OCI-LY1 (cell line): ENCODE measurements at regions not wholly inside any gene's neighbourhood (a gene's known extent, or its start where the extent isn't known, plus 50 kb on each side); places are given as distances from the start of the nearest gene placed in this dataset.

ENCODE experiments used
- H2AFZ ChIP-seq: fragments of 200-600 bp; sonication (generic), shearing (Covaris generic); 2 replicates; pipeline ENCODE4 v1.6.0; 2014; ENCODE audit warnings: antibody characterized with exemption, mild to moderate bottlenecking, low read length
- H3F3A ChIP-seq: fragments of 200-600 bp; sonication (generic), shearing (Covaris generic); 2 replicates; pipeline ENCODE4 v1.6.0; 2014; ENCODE audit warnings: mild to moderate bottlenecking, antibody characterized with exemption, low read length, moderate library complexity; ENCODE audit not compliant: insufficient read depth
- H3K27ac ChIP-seq: fragments of 200-600 bp; sonication (generic); 2 replicates; pipeline ENCODE4 v1.5.1; 2014; ENCODE audit warnings: low read length, mixed run types, mild to moderate bottlenecking, low read depth; ENCODE audit not compliant: poor library complexity, severe bottlenecking
- H3K27me3 ChIP-seq: fragments of 200-600 bp; sonication (generic); 2 replicates; pipeline ENCODE4 v1.6.0; 2014; ENCODE audit warnings: antibody characterized with exemption, mild to moderate bottlenecking, low read length, moderate library complexity; ENCODE audit not compliant: insufficient read depth
- H3K36me3 ChIP-seq: fragments of 200-600 bp; sonication (generic); 2 replicates; pipeline ENCODE4 v1.6.1; 2014; ENCODE audit warnings: mild to moderate bottlenecking, antibody characterized with exemption, low read length, moderate library complexity, mixed read lengths; ENCODE audit not compliant: insufficient read depth
- H3K4me1 ChIP-seq: fragments of 200-600 bp; sonication (generic); 2 replicates; pipeline ENCODE4 v1.5.1; 2014; ENCODE audit warnings: mild to moderate bottlenecking, low read length, moderate library complexity; ENCODE audit not compliant: insufficient read depth, severe bottlenecking
- H3K4me2 ChIP-seq: fragments of 200-600 bp; sonication (generic), shearing (Covaris generic); 2 replicates; pipeline ENCODE4 v1.6.1; 2014; ENCODE audit warnings: low read length
- H3K4me3 ChIP-seq: fragments of 200-600 bp; sonication (generic); 2 replicates; pipeline ENCODE4 v1.5.1; 2014; ENCODE audit warnings: low read length, low read depth, mild to moderate bottlenecking, mixed read lengths; ENCODE audit not compliant: poor library complexity, severe bottlenecking
- H3K79me2 ChIP-seq: fragments of 200-600 bp; shearing (Covaris generic); 2 replicates; pipeline ENCODE4 v1.6.1; 2016; ENCODE audit warnings: mixed run types, low read length, mixed read lengths; ENCODE audit not compliant: insufficient read depth
- H3K9ac ChIP-seq: fragments of 200-600 bp; sonication (generic), shearing (Covaris generic); 2 replicates; pipeline ENCODE4 v1.6.1; 2014; ENCODE audit warnings: mild to moderate bottlenecking, low read length, mixed read lengths
- H3K9me2 ChIP-seq: fragments of 200-600 bp; sonication (generic), shearing (Covaris generic); 2 replicates; pipeline ENCODE4 v1.6.1; 2014; ENCODE audit warnings: low read depth, mild to moderate bottlenecking, low read length, mixed read lengths
- H3K9me3 ChIP-seq: fragments of 200-600 bp; shearing (Covaris generic); 2 replicates; pipeline ENCODE4 v1.6.1; 2014; ENCODE audit warnings: low read length, mixed read lengths
- H4K20me1 ChIP-seq: fragments of 200-600 bp; sonication (generic), shearing (Covaris generic); 2 replicates; pipeline ENCODE4 v1.6.0; 2016; ENCODE audit warnings: mild to moderate bottlenecking, low read length; ENCODE audit not compliant: insufficient read depth
- EZH2 ChIP-seq: fragments of 200-600 bp; sonication (generic), shearing (Covaris generic); IDR thresholded peaks from 2 replicates; pipeline ENCODE4 v1.8.0; 2017; ENCODE audit warnings: borderline replicate concordance, mixed run types, mild to moderate bottlenecking, antibody characterized with exemption, low read length, moderate library complexity, mixed read lengths
- TF ChIP-seq, protein P1 (sequence below): fragments of 200-600 bp; sonication (generic), shearing (Covaris generic); IDR thresholded peaks from 2 replicates; pipeline ENCODE4 v1.5.1; 2017; ENCODE audit warnings: mild to moderate bottlenecking, antibody characterized with exemption, low read length, moderate library complexity, mixed read lengths

DNA sequence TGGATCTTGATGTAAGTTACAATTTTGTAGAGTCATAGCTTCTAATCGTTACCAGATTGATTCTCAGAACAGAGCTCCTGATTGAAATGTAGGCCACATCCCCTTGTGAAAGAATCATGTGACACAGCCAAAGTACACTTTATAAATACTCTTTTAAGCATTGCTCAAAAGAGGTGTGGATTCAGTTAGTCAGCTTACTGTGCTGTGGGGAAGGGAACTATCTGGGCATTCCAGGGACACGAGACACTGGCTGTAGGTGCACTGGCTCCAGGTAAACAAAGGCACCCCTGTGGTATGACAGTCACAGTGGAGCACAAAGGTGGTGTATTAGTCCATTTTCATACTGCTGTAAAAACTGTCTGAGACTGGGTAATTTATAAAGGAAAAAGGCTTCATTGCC, 222.8 kb downstream of the LIG4 start:
- Histone ChIP-seq H3K4me1 (no peaks in the 10 kb centered on the region), H3K27ac (no peak overlapping the region), H2AFZ (no peak overlapping the region), H3F3A (no peaks in the 10 kb centered on the region), H3K9me2 (no peaks in the 10 kb centered on the region), H3K79me2 (no peaks in the 10 kb centered on the region), H3K36me3 (no peaks in the 10 kb centered on the region), H4K20me1 (no peaks in the 10 kb centered on the region), H3K9ac (no peak overlapping the region), H3K27me3 (no peaks in the 10 kb centered on the region), H3K9me3 (no peaks in the 10 kb centered on the region), H3K4me3 (no peak overlapping the region), H3K4me2 (no peak overlapping the region)
- TF ChIP-seq, protein P1, sequence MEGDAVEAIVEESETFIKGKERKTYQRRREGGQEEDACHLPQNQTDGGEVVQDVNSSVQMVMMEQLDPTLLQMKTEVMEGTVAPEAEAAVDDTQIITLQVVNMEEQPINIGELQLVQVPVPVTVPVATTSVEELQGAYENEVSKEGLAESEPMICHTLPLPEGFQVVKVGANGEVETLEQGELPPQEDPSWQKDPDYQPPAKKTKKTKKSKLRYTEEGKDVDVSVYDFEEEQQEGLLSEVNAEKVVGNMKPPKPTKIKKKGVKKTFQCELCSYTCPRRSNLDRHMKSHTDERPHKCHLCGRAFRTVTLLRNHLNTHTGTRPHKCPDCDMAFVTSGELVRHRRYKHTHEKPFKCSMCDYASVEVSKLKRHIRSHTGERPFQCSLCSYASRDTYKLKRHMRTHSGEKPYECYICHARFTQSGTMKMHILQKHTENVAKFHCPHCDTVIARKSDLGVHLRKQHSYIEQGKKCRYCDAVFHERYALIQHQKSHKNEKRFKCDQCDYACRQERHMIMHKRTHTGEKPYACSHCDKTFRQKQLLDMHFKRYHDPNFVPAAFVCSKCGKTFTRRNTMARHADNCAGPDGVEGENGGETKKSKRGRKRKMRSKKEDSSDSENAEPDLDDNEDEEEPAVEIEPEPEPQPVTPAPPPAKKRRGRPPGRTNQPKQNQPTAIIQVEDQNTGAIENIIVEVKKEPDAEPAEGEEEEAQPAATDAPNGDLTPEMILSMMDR = no peak
- no peak for TF ChIP-seq EZH2

DNA sequence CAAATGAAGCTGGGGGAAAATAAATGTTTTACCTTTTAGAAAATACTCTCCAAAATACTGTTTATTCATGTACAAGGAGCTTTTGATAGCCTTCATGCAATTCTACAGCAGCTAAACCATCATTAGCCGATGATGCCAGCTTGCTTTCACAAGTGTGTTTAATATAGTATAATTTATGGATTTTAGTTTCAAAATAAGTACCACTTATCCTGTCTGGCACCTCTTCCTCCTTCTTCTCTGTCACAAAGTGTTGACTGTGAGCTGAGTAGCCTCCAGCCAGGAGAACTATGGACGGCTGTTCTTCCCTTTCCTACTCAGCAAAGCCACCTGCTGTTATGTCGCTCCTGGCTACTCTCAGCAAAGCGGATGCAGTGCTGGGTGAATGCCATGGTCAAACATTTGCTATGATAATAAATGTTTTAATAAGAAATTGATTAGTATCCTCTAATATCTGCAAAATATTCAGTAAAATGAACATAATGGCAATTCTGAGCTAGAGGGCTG, 238.2 kb downstream of the LIG4 start:
- H3K4me1 ChIP-seq = no peaks in the 10 kb centered on the region
- H3K27ac ChIP-seq = no peak overlapping the region
- no peaks in the 10 kb centered on the region for H3K9me3 ChIP-seq

DNA sequence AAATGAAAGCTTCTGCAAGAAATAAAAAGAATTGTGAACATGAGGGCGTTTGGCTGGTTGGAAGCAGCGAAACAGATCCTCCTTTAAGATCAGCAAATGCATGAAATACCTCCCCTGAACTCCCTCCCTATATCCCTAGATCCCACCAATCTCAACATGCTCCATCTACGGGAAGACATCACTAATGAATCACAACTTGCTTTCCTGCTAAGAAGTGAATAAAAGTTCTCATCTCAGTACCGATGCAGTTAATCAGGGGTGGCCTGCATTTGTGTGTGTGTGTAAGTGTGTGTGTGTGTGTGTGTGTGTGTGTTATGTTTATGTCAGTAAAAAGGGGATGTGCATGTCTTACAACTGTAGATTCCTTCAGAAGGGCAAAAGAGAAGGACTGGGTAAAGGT, 238.7 kb downstream of the LIG4 start:
- H2AFZ ChIP-seq = no peak overlapping the region
- no peaks in the 10 kb centered on the region for H3K9me3 ChIP-seq
- no peaks in the 10 kb centered on the region for H3K79me2 ChIP-seq
- H4K20me1 ChIP-seq = no peaks in the 10 kb centered on the region
- no peaks in the 10 kb centered on the region for H3F3A ChIP-seq
- H3K27ac ChIP-seq = no peak overlapping the region
- no peaks in the 10 kb centered on the region for H3K4me1 ChIP-seq
- H3K9ac ChIP-seq = no peak overlapping the region
- TF ChIP-seq EZH2 = no peak
- TF ChIP-seq, protein P1 = no peak
- H3K4me2 ChIP-seq = no peak overlapping the region
- no peaks in the 10 kb centered on the region for H3K27me3 ChIP-seq
- H3K4me3 ChIP-seq = no peak overlapping the region
- H3K36me3 ChIP-seq = no peaks in the 10 kb centered on the region
- no peaks in the 10 kb centered on the region for H3K9me2 ChIP-seq

More for the DNA sequence above, 238.2 kb downstream of the LIG4 start:
- Histone ChIP-seq H3F3A (no peaks in the 10 kb centered on the region), H4K20me1 (no peaks in the 10 kb centered on the region), H3K79me2 (no peaks in the 10 kb centered on the region), H2AFZ (no peak overlapping the region), H3K9ac (no peak overlapping the region), H3K36me3 (no peaks in the 10 kb centered on the region), H3K27me3 (no peaks in the 10 kb centered on the region), H3K4me2 (no peak overlapping the region), H3K4me3 (no peak overlapping the region), H3K9me2 (no peaks in the 10 kb centered on the region)
- TF ChIP-seq, protein P1 = no peak
- TF ChIP-seq EZH2 = no peak
